ENCODE measurements at regions not wholly inside any gene's neighbourhood (a gene's known extent, or its start where the extent isn't known, plus 50 kb on each side); places are given as distances from the start of the nearest gene placed in this dataset.
A peak's percentile ranks its signal among the peaks of the same experiment; 100 is the strongest.

GRCh38 chr19:31095100-31095804 lies 254.0 kb downstream of the TSHZ3 start:
- DNase-seq (ENCODE audit: low spot score) = no peak

GRCh38 chr19:31092274-31092673 lies 257.0 kb downstream of the TSHZ3 start:
- no peak for DNase-seq (ENCODE audit: low spot score)

- no peak for DNase-seq (ENCODE audit: low spot score)
Observed at GRCh38 chr19:31089681-31090080, 259.6 kb downstream of the TSHZ3 start.

GRCh38 chr19:31085125-31085524 lies 264.1 kb downstream of the TSHZ3 start:
- no peak for DNase-seq (ENCODE audit: low spot score)

- DNase-seq (ENCODE audit: low spot score) = no peak
Observed at GRCh38 chr19:31083105-31083504, 266.1 kb downstream of the TSHZ3 start.

- no peak for DNase-seq (ENCODE audit: low spot score)
Observed at GRCh38 chr19:31075146-31075655, 274.0 kb downstream of the TSHZ3 start.

- DNase-seq (ENCODE audit: low spot score) = no peak
Observed at GRCh38 chr19:31074199-31075125, 274.8 kb downstream of the TSHZ3 start.

- DNase-seq (ENCODE audit: low spot score) = no peak
Observed at GRCh38 chr19:31073485-31074198, 275.6 kb downstream of the TSHZ3 start.

GRCh38 chr19:31072451-31072850 lies 276.8 kb downstream of the TSHZ3 start:
- no peak for DNase-seq (ENCODE audit: low spot score)

GRCh38 chr19:31071136-31071855 lies 277.9 kb downstream of the TSHZ3 start:
- DNase-seq (ENCODE audit: low spot score) = no peak

GRCh38 chr19:31070146-31071065 lies 278.8 kb downstream of the TSHZ3 start:
- no peak for DNase-seq (ENCODE audit: low spot score)

- DNase-seq (ENCODE audit: low spot score) = no peak
Observed at GRCh38 chr19:31068268-31068667, 281.0 kb downstream of the TSHZ3 start.

- DNase-seq (ENCODE audit: low spot score) = peak; percentile 77
Observed at GRCh38 chr19:31066385-31066784, 282.9 kb downstream of the TSHZ3 start.

GRCh38 chr19:31064491-31064890 lies 284.7 kb downstream of the TSHZ3 start:
- no peak for DNase-seq (ENCODE audit: low spot score)

- DNase-seq (ENCODE audit: low spot score) = no peak
Observed at GRCh38 chr19:31058676-31059340, 290.4 kb downstream of the TSHZ3 start.

GRCh38 chr19:31057476-31057875 lies 291.8 kb downstream of the TSHZ3 start:
- DNase-seq (ENCODE audit: low spot score) = no peak

GRCh38 chr19:31055454-31055853 lies 293.8 kb downstream of the TSHZ3 start:
- DNase-seq (ENCODE audit: low spot score) = no peak

GRCh38 chr19:31054430-31054829 lies 294.8 kb downstream of the TSHZ3 start:
- DNase-seq (ENCODE audit: low spot score) = peak; percentile 74

GRCh38 chr19:31049431-31049830 lies 299.8 kb downstream of the TSHZ3 start:
- no peak for DNase-seq (ENCODE audit: low spot score)

- no peak for DNase-seq (ENCODE audit: low spot score)
Observed at GRCh38 chr19:31046024-31046423, 303.2 kb downstream of the TSHZ3 start.

Data from A172 (cell line).